IgD-negative memory B cell (primary cell): ENCODE measurements at regions not wholly inside any gene's neighbourhood (a gene's known extent, or its start where the extent isn't known, plus 50 kb on each side); places are given as distances from the start of the nearest gene placed in this dataset.
A peak's percentile ranks its signal among the peaks of the same experiment; 100 is the strongest.
"Not testable (repeated sequence)": the region's sequence is repeated elsewhere in the genome, so short reads cannot be mapped to it uniquely, and the experiment has no call there.

Experiments used
- H3K27ac Mint-ChIP-seq, 3 donors: one replicate each; pipeline ENCODE4 v1.8.0; 2020 to 2022; ENCODE audit warnings: mild to moderate bottlenecking in 3 of 3, mixed read lengths in 3 of 3, moderate library complexity in 1 of 3
- H3K27me3 Mint-ChIP-seq: one replicate; pipeline ENCODE4 v1.8.0; 2021; ENCODE audit warnings: mixed read lengths
- H3K36me3 Mint-ChIP-seq: one replicate; pipeline ENCODE4 v1.8.0; 2020; ENCODE audit warnings: mild to moderate bottlenecking, mixed read lengths
- H3K4me1 Mint-ChIP-seq, 3 donors: one replicate each; pipeline ENCODE4 v1.8.0; 2020 to 2022; ENCODE audit warnings: mixed read lengths in 3 of 3, mild to moderate bottlenecking in 1 of 3
- H3K4me3 Mint-ChIP-seq, 4 donors: one replicate each; pipeline ENCODE4 v1.8.0; 2020 to 2022; ENCODE audit warnings: mild to moderate bottlenecking in 4 of 4, mixed read lengths in 4 of 4, moderate library complexity in 3 of 4
- H3K9me3 Mint-ChIP-seq, 3 donors: one replicate each; pipeline ENCODE4 v1.8.0; 2020 to 2021; ENCODE audit warnings: mixed read lengths in 3 of 3, mild to moderate bottlenecking in 1 of 3

- H3K9me3 Mint-ChIP-seq = peaks cover 0 to 2% (median 0%) of the 10 kb centered on the region in 3 donors
- no peak overlapping the region for H3K27ac Mint-ChIP-seq
- peaks cover 4% of the 10 kb centered on the region for H3K27me3 Mint-ChIP-seq
- H3K4me1 Mint-ChIP-seq = no peaks in the 10 kb centered on the region
- H3K4me3 Mint-ChIP-seq = no peak overlapping the region
- H3K36me3 Mint-ChIP-seq = no peaks in the 10 kb centered on the region
Observed at GRCh38 chr7:46933596-46933995, 648.3 kb downstream of the TNS3 start.

GRCh38 chr7:46932676-46933424, 649.1 kb downstream of the TNS3 start:
- Mint-ChIP-seq H3K9me3 (peaks cover 0 to 2% (median 0%) of the 10 kb centered on the region in 3 donors), H3K36me3 (no peaks in the 10 kb centered on the region), H3K4me3 (no peak overlapping the region), H3K27ac (no peak overlapping the region), H3K27me3 (peaks cover 4% of the 10 kb centered on the region), H3K4me1 (no peaks in the 10 kb centered on the region)

GRCh38 chr7:46932306-46932675, 649.6 kb downstream of the TNS3 start:
- Mint-ChIP-seq H3K4me1 (no peaks in the 10 kb centered on the region), H3K27ac (no peak overlapping the region), H3K9me3 (peaks cover 0 to 2% (median 0%) of the 10 kb centered on the region in 3 donors), H3K36me3 (no peaks in the 10 kb centered on the region), H3K4me3 (no peak overlapping the region), H3K27me3 (peaks cover 4% of the 10 kb centered on the region)

GRCh38 chr7:46930366-46930765, 651.5 kb downstream of the TNS3 start:
- Mint-ChIP-seq H3K27me3 (peaks cover 2% of the 10 kb centered on the region), H3K36me3 (no peaks in the 10 kb centered on the region), H3K27ac (no peak overlapping the region), H3K4me3 (no peak overlapping the region), H3K4me1 (no peaks in the 10 kb centered on the region), H3K9me3 (peaks cover 0 to 2% (median 0%) of the 10 kb centered on the region in 3 donors)

GRCh38 chr7:46929359-46929758, 652.6 kb downstream of the TNS3 start:
- H3K36me3 Mint-ChIP-seq = no peaks in the 10 kb centered on the region
- H3K4me1 Mint-ChIP-seq = no peaks in the 10 kb centered on the region
- H3K27ac Mint-ChIP-seq = no peak overlapping the region
- H3K4me3 Mint-ChIP-seq = no peak overlapping the region
- peaks cover 0 to 6% (median 2%) of the 10 kb centered on the region in 3 donors for H3K9me3 Mint-ChIP-seq
- H3K27me3 Mint-ChIP-seq = peaks cover 2% of the 10 kb centered on the region

- Mint-ChIP-seq H3K36me3 (no peaks in the 10 kb centered on the region), H3K4me1 (no peaks in the 10 kb centered on the region), H3K27me3 (peaks cover 2% of the 10 kb centered on the region), H3K4me3 (no peak overlapping the region), H3K27ac (no peak overlapping the region), H3K9me3 (peaks cover 0 to 6% (median 4%) of the 10 kb centered on the region in 3 donors)
Observed at GRCh38 chr7:46928719-46929118, 653.2 kb downstream of the TNS3 start.

- H3K27me3 Mint-ChIP-seq = peaks cover 2% of the 10 kb centered on the region
- H3K4me3 Mint-ChIP-seq = no peak overlapping the region
- H3K27ac Mint-ChIP-seq = no peak overlapping the region
- no peaks in the 10 kb centered on the region for H3K36me3 Mint-ChIP-seq
- H3K4me1 Mint-ChIP-seq = no peaks in the 10 kb centered on the region
- H3K9me3 Mint-ChIP-seq = peaks cover 0 to 6% (median 4%) of the 10 kb centered on the region in 3 donors
Observed at GRCh38 chr7:46927131-46927810, 654.6 kb downstream of the TNS3 start.

- Mint-ChIP-seq H3K36me3 (no peaks in the 10 kb centered on the region), H3K4me1 (no peaks in the 10 kb centered on the region), H3K4me3 (no peak overlapping the region), H3K27me3 (no peaks in the 10 kb centered on the region), H3K27ac (no peak overlapping the region), H3K9me3 (peaks cover 0 to 6% (median 2%) of the 10 kb centered on the region in 3 donors)
Observed at GRCh38 chr7:46916581-46916980, 665.3 kb downstream of the TNS3 start.

GRCh38 chr7:46912692-46913091, 669.2 kb downstream of the TNS3 start:
- H3K36me3 Mint-ChIP-seq = no peaks in the 10 kb centered on the region
- no peak overlapping the region for H3K27ac Mint-ChIP-seq
- H3K4me3 Mint-ChIP-seq = no peak overlapping the region
- no peaks in the 10 kb centered on the region for H3K4me1 Mint-ChIP-seq
- H3K27me3 Mint-ChIP-seq = no peaks in the 10 kb centered on the region
- peaks cover 0 to 10% (median 3%) of the 10 kb centered on the region in 3 donors for H3K9me3 Mint-ChIP-seq

GRCh38 chr7:46909601-46910051, 672.3 kb downstream of the TNS3 start:
- Mint-ChIP-seq H3K27me3 (no peaks in the 10 kb centered on the region), H3K4me1 (no peaks in the 10 kb centered on the region), H3K9me3 (peaks cover 0 to 10% (median 5%) of the 10 kb centered on the region in 3 donors), H3K4me3 (no peak overlapping the region), H3K36me3 (no peaks in the 10 kb centered on the region), H3K27ac (no peak overlapping the region)

GRCh38 chr7:46908770-46909169, 673.1 kb downstream of the TNS3 start:
- no peak overlapping the region for H3K27ac Mint-ChIP-seq
- no peaks in the 10 kb centered on the region for H3K4me1 Mint-ChIP-seq
- peaks cover 0 to 10% (median 5%) of the 10 kb centered on the region in 3 donors for H3K9me3 Mint-ChIP-seq
- H3K36me3 Mint-ChIP-seq = no peaks in the 10 kb centered on the region
- no peak overlapping the region for H3K4me3 Mint-ChIP-seq
- H3K27me3 Mint-ChIP-seq = no peaks in the 10 kb centered on the region

- H3K27me3 Mint-ChIP-seq, H3K27ac Mint-ChIP-seq, H3K4me3 Mint-ChIP-seq, H3K4me1 Mint-ChIP-seq, H3K36me3 Mint-ChIP-seq: not testable (repeated sequence)
- H3K9me3 Mint-ChIP-seq = peaks cover 2 to 12% (median 5%) of the 10 kb centered on the region in 3 donors
Observed at GRCh38 chr7:46904523-46904922, 677.4 kb downstream of the TNS3 start.

GRCh38 chr7:46902463-46902862, 679.4 kb downstream of the TNS3 start:
- Mint-ChIP-seq H3K4me1 (no peaks in the 10 kb centered on the region), H3K4me3 (no peak overlapping the region), H3K9me3 (peaks cover 2 to 8% (median 3%) of the 10 kb centered on the region in 3 donors), H3K36me3 (no peaks in the 10 kb centered on the region), H3K27ac (no peak overlapping the region), H3K27me3 (peaks cover 4% of the 10 kb centered on the region)

GRCh38 chr7:46900312-46901263, 681.3 kb downstream of the TNS3 start:
- H3K27ac Mint-ChIP-seq = no peak overlapping the region
- no peaks in the 10 kb centered on the region for H3K4me1 Mint-ChIP-seq
- peaks cover 4% of the 10 kb centered on the region for H3K27me3 Mint-ChIP-seq
- no peak overlapping the region for H3K4me3 Mint-ChIP-seq
- no peaks in the 10 kb centered on the region for H3K36me3 Mint-ChIP-seq
- H3K9me3 Mint-ChIP-seq = peaks cover 0 to 8% (median 3%) of the 10 kb centered on the region in 3 donors

GRCh38 chr7:46897381-46897780, 684.5 kb downstream of the TNS3 start:
- peak overlapping the region in 1 of 4 donors; percentile 21 for H3K4me3 Mint-ChIP-seq
- no peaks in the 10 kb centered on the region for H3K36me3 Mint-ChIP-seq
- H3K27ac Mint-ChIP-seq = no peak overlapping the region
- peaks cover 4% of the 10 kb centered on the region for H3K27me3 Mint-ChIP-seq
- H3K4me1 Mint-ChIP-seq = peaks cover 0 to 1% (median 0%) of the 10 kb centered on the region in 3 donors
- peaks cover 0 to 8% (median 4%) of the 10 kb centered on the region in 3 donors for H3K9me3 Mint-ChIP-seq
